ENCODE measurements at regions not wholly inside any gene's neighbourhood (a gene's known extent, or its start where the extent isn't known, plus 50 kb on each side); places are given as distances from the start of the nearest gene placed in this dataset.

- H3K4me1 ChIP-seq (ENCODE audit: control insufficient read depth, insufficient read depth, low read length) = no peaks in the 10 kb centered on the region
- no peaks in the 10 kb centered on the region for H3K36me3 ChIP-seq (ENCODE audit: control insufficient read depth, insufficient read depth, low read length)
- no peak overlapping the region for H3K4me3 ChIP-seq (ENCODE audit: low read depth in 2 of 2, low read length in 2 of 2)
- no peak overlapping the region for H3K27ac ChIP-seq (ENCODE audit: low read length)
- in situ Hi-C loops (cut with HindIII; ENCODE audit: low pct_unique_long_range_greater_than_20kb, low sequenced_read_pairs) (no loop called here), intact Hi-C loops (cut with micrococcal nuclease; ENCODE audit: unreplicated experiment) (no loop called here)
- TF ChIP-seq TCF7L2 (IDR thresholded peaks at IDR 0.05; ENCODE audit: low read depth, low read length) (no peak), REST (IDR thresholded peaks at IDR 0.05; ENCODE audit: insufficient read depth in 1 of 2, low read depth in 2 of 2, low read length in 1 of 2) (no peak), SIN3A (IDR thresholded peaks at IDR 0.05; ENCODE audit: borderline replicate concordance, insufficient read depth, low read depth, low read length) (no peak), CTCF (IDR thresholded peaks at IDR 0.05) (no peak), POLR2AphosphoS5 (IDR thresholded peaks at IDR 0.05; ENCODE audit: low read depth, low read length) (no peak)
- H3K9me3 ChIP-seq (ENCODE audit: control insufficient read depth, insufficient read depth, low read depth, low read length) = no peaks in the 10 kb centered on the region
- ATAC-seq (no peak), DNase-seq (ENCODE audit: low read depth, low spot score) (no peak)
- POLR2A ChIA-PET = no interaction called here
- H3K27me3 ChIP-seq (ENCODE audit: control insufficient read depth, insufficient read depth, low read length) = no peaks in the 10 kb centered on the region
- no TSS peak for BruUV-seq (replicated peaks)
- CTCF ChIA-PET = no interaction called here
Measured at GRCh38 chr12:59517522-59517921, 78.3 kb upstream of the SLC16A7 start.

DNA sequence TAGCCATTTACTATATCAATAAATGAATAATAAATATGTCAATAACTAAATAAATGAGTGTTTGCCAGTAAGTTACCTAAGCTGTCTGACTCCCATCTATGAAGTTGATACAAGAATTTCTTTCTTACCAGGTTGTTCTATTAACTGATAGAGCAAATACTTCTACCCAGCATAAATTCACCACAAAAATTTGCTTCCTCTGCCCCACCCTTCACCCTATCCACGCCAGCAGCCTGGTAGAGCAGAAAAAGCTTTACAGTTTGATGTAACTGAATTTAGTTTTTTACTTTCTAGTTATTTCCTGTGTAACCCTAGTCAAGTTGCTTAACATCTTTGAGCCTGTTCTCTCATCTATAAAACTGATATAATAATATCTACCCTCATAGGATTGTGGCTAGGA is 94.9 kb upstream of the SLC16A7 start:
- H3K36me3 ChIP-seq (ENCODE audit: control insufficient read depth, insufficient read depth, low read length) = no peaks in the 10 kb centered on the region
- CTCF ChIA-PET = no interaction called here
- DNase-seq (ENCODE audit: low read depth, low spot score) = no peak
- POLR2A ChIA-PET = no interaction called here
- no peak overlapping the region for H3K4me3 ChIP-seq (ENCODE audit: low read depth in 2 of 2, low read length in 2 of 2)
- no peak for ATAC-seq
- in situ Hi-C loops (cut with HindIII; ENCODE audit: low pct_unique_long_range_greater_than_20kb, low sequenced_read_pairs) = no loop called here
- H3K27me3 ChIP-seq (ENCODE audit: control insufficient read depth, insufficient read depth, low read length) = no peaks in the 10 kb centered on the region
- BruUV-seq (replicated peaks) = no TSS peak
- H3K9me3 ChIP-seq (ENCODE audit: control insufficient read depth, insufficient read depth, low read depth, low read length) = no peaks in the 10 kb centered on the region
- TF ChIP-seq CTCF (IDR thresholded peaks at IDR 0.05) (no peak), SIN3A (IDR thresholded peaks at IDR 0.05; ENCODE audit: borderline replicate concordance, insufficient read depth, low read depth, low read length) (no peak), POLR2AphosphoS5 (IDR thresholded peaks at IDR 0.05; ENCODE audit: low read depth, low read length) (no peak), TCF7L2 (IDR thresholded peaks at IDR 0.05; ENCODE audit: low read depth, low read length) (no peak)
- H3K4me1 ChIP-seq (ENCODE audit: control insufficient read depth, insufficient read depth, low read length) = no peaks in the 10 kb centered on the region
- intact Hi-C loops (cut with micrococcal nuclease; ENCODE audit: unreplicated experiment) = no loop called here
- no peak overlapping the region for H3K27ac ChIP-seq (ENCODE audit: low read length)
